ENCODE measurements at regions not wholly inside any gene's neighbourhood (a gene's known extent, or its start where the extent isn't known, plus 50 kb on each side); places are given as distances from the start of the nearest gene placed in this dataset.

GRCh38 chr3:115381573-115381912 is 234.5 kb upstream of the ZBTB20 start:
- H3K36me3 ChIP-seq: no peaks in the 10 kb centered on the region
- DNase-seq (peak; percentile 60 to 82 (median 61)), ATAC-seq (peak; percentile 88 to 96 (median 94))
- WGBS, 4 donors: 8 to 33% (median 17%) methylated on average over 5 of the region's 5 CpGs
- no peak overlapping the region for H3K4me3 ChIP-seq
- intact Hi-C loops (cut with DNase I): loop anchor here in 5 of 10 donors (5.0 to 10.0 kb wide), 3 partner anchors 133 to 403 kb away; no protein-coding TSS in a partner anchor
- peaks cover 0 to 4% (median 0%) of the 10 kb centered on the region in 12 donors for H3K9me3 ChIP-seq
- peaks cover 0 to 19% (median 2%) of the 10 kb centered on the region in 12 donors for H3K4me1 ChIP-seq
- H3K27me3 ChIP-seq: no peaks in the 10 kb centered on the region
- TF ChIP-seq POLR2A (IDR thresholded peaks at IDR 0.05) (no peak), CTCF (IDR thresholded peaks at IDR 0.05) (no peak)
- peak overlapping the region in 6 of 12 donors; percentile 7 to 49 (median 32) for H3K27ac ChIP-seq

GRCh38 chr3:115381931-115382330 is 234.8 kb upstream of the ZBTB20 start:
- intact Hi-C loops (cut with DNase I): loop anchor here in 5 of 10 donors (5.0 to 10.0 kb wide), 3 partner anchors 133 to 403 kb away; no protein-coding TSS in a partner anchor
- peaks cover 0 to 19% (median 2%) of the 10 kb centered on the region in 12 donors for H3K4me1 ChIP-seq
- TF ChIP-seq POLR2A (IDR thresholded peaks at IDR 0.05): no peak
- TF ChIP-seq CTCF (IDR thresholded peaks at IDR 0.05): no peak
- H3K27ac ChIP-seq: peak overlapping the region in 6 of 12 donors; percentile 7 to 49 (median 30)
- ATAC-seq: no peak
- no peak overlapping the region for H3K4me3 ChIP-seq
- 54 to 77% (median 62%) methylated on average over 1 of the region's 1 CpG for WGBS, 4 donors
- no peaks in the 10 kb centered on the region for H3K36me3 ChIP-seq
- no peaks in the 10 kb centered on the region for H3K27me3 ChIP-seq
- peaks cover 0 to 4% (median 0%) of the 10 kb centered on the region in 12 donors for H3K9me3 ChIP-seq
- no peak for DNase-seq

- Histone ChIP-seq H3K4me3 (no peak overlapping the region), H3K36me3 (no peaks in the 10 kb centered on the region), H3K27ac (no peak overlapping the region), H3K27me3 (no peaks in the 10 kb centered on the region), H3K4me1 (peaks cover 0 to 34% (median 17%) of the 10 kb centered on the region in 12 donors), H3K9me3 (peaks cover 0 to 4% (median 0%) of the 10 kb centered on the region in 12 donors)
- intact Hi-C loops (cut with DNase I): loop anchor here in 5 of 10 donors (5.0 to 10.0 kb wide), 3 partner anchors 130 to 400 kb away; no protein-coding TSS in a partner anchor
- TF ChIP-seq POLR2A (IDR thresholded peaks at IDR 0.05): no peak
- no peak for TF ChIP-seq CTCF (IDR thresholded peaks at IDR 0.05)
- DNase-seq (no peak), ATAC-seq (no peak)
- WGBS, 4 donors: 86 to 96% (median 91%) methylated on average over 1 of the region's 1 CpG
These were observed 237.3 kb upstream of the ZBTB20 start for GRCh38 chr3:115384381-115384780.

GRCh38 chr3:115385774-115386730 is 237.3 kb upstream of the GAP43 start:
- H3K4me3 ChIP-seq: no peak overlapping the region
- H3K27me3 ChIP-seq: no peaks in the 10 kb centered on the region
- no peaks in the 10 kb centered on the region for H3K36me3 ChIP-seq
- peaks cover 0 to 4% (median 0%) of the 10 kb centered on the region in 12 donors for H3K9me3 ChIP-seq
- H3K27ac ChIP-seq: no peak overlapping the region
- 90 to 96% (median 92%) methylated on average over 7 of the region's 7 CpGs for WGBS, 4 donors
- intact Hi-C loops (cut with DNase I): loop anchor here in 4 of 10 donors (10.0 kb wide), 2 partner anchors 129 to 399 kb away; no protein-coding TSS in a partner anchor
- TF ChIP-seq POLR2A (IDR thresholded peaks at IDR 0.05): no peak
- no peak for TF ChIP-seq CTCF (IDR thresholded peaks at IDR 0.05)
- peaks cover 0 to 31% (median 17%) of the 10 kb centered on the region in 12 donors for H3K4me1 ChIP-seq
- ATAC-seq: no peak
- no peak for DNase-seq

Data from heart left ventricle (tissue), 16 donors.